Left ventricle myocardium inferior (tissue), 1 donor: ENCODE measurements at regions not wholly inside any gene's neighbourhood (a gene's known extent, or its start where the extent isn't known, plus 50 kb on each side); places are given as distances from the start of the nearest gene placed in this dataset.

Experiments
- DNase-seq: peaks from one replicate; pipeline ENCODE4 v3.0.0-alpha.2; 2020
- H3K27ac ChIP-seq: fragments of 200-600 bp; replicated peaks from 2 replicates; pipeline ENCODE4 v1.8.0; 2021
- H3K27me3 ChIP-seq: fragments of 200-600 bp; 2 replicates; pipeline ENCODE4 v1.8.0; 2021; ENCODE audit warnings: low read depth
- H3K36me3 ChIP-seq: fragments of 200-600 bp; 2 replicates; pipeline ENCODE4 v1.8.0; 2021
- H3K4me1 ChIP-seq: fragments of 200-600 bp; 2 replicates; pipeline ENCODE4 v1.8.0; 2021
- H3K4me3 ChIP-seq: fragments of 200-600 bp; 2 replicates; pipeline ENCODE4 v1.8.0; 2021; ENCODE audit warnings: mild to moderate bottlenecking, moderate library complexity
- H3K9me3 ChIP-seq: fragments of 200-600 bp; replicated peaks from 2 replicates; pipeline ENCODE4 v1.8.0; 2021
- intact Hi-C: fragments of 100-400 bp; cut with micrococcal nuclease; formaldehyde crosslinking; loops from one replicate; pipeline ENCODE4 v1.11.0; 2022
- TF ChIP-seq, protein P1 (sequence below): fragments of 200-600 bp; IDR thresholded peaks from 2 replicates; pipeline ENCODE4 v1.8.0; 2021; ENCODE audit warnings: antibody characterized with exemption, mild to moderate bottlenecking, borderline replicate concordance
- donor health status: DM: no; HTN: yes; CAD: no; lungs with severe emphysema.

DNA sequence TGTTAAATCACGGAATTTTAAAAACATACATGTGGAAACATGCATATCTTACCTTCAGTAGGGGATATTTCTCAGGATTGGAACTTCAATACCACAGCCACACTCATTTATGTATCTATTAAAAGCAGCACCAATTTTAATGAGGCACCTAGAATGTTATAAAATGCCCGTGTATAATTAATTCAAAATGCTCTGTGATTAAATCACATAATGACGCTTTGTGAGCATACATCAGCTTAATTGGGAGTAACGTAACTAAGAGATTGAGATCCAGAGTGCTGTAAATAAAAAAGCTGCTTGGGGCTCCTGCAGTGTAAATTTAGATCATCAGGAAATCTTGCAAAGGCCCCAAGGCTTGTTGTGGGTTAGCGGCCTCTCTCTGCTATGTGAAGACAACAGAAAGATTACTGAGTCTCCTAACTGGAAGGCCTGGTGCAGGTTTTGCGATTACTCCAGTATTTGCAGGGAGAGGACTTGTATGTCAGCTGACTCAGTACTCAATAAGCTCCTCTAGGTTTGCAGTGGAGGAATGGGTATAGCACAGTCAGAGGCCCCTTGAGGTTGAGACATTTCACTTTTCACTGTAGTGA is 195.5 kb upstream of the PHYHIPL start:
- no peak overlapping the region for H3K27ac ChIP-seq
- intact Hi-C loops, result no loop called here

DNA sequence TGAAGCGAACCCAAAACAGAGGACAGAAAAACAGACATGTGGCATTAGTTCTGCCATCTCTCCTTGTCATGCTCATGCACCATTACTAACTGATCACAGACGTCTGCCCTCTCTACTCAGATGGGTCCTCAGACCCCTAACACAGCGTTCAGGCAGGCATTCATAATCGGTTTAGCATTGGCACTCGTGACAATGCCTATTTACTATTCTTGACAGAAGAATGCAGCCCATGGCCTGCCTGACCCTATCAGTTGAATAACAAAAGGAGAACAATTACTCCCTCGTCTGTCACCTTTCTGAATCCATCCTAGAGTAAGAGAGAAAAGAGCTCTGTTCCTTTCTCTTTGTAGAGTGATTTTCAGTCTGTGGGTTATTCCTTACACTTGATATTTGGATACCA is 194.6 kb upstream of the PHYHIPL start:
- H3K4me3 ChIP-seq, result no peak overlapping the region
- H3K27ac ChIP-seq, result no peak overlapping the region
- no peaks in the 10 kb centered on the region for H3K4me1 ChIP-seq
- DNase-seq, result no peak
- no peaks in the 10 kb centered on the region for H3K27me3 ChIP-seq
- intact Hi-C loops, result no loop called here
- TF ChIP-seq, protein P1, sequence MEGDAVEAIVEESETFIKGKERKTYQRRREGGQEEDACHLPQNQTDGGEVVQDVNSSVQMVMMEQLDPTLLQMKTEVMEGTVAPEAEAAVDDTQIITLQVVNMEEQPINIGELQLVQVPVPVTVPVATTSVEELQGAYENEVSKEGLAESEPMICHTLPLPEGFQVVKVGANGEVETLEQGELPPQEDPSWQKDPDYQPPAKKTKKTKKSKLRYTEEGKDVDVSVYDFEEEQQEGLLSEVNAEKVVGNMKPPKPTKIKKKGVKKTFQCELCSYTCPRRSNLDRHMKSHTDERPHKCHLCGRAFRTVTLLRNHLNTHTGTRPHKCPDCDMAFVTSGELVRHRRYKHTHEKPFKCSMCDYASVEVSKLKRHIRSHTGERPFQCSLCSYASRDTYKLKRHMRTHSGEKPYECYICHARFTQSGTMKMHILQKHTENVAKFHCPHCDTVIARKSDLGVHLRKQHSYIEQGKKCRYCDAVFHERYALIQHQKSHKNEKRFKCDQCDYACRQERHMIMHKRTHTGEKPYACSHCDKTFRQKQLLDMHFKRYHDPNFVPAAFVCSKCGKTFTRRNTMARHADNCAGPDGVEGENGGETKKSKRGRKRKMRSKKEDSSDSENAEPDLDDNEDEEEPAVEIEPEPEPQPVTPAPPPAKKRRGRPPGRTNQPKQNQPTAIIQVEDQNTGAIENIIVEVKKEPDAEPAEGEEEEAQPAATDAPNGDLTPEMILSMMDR, result no peak
- H3K9me3 ChIP-seq, result no peaks in the 10 kb centered on the region
- no peaks in the 10 kb centered on the region for H3K36me3 ChIP-seq

More for the DNA sequence above, 195.5 kb upstream of the PHYHIPL start:
- no peak for DNase-seq
- Histone ChIP-seq H3K4me1 (no peaks in the 10 kb centered on the region), H3K4me3 (no peak overlapping the region), H3K9me3 (no peaks in the 10 kb centered on the region), H3K36me3 (no peaks in the 10 kb centered on the region), H3K27me3 (no peaks in the 10 kb centered on the region)
- TF ChIP-seq, protein P1, result no peak

DNA sequence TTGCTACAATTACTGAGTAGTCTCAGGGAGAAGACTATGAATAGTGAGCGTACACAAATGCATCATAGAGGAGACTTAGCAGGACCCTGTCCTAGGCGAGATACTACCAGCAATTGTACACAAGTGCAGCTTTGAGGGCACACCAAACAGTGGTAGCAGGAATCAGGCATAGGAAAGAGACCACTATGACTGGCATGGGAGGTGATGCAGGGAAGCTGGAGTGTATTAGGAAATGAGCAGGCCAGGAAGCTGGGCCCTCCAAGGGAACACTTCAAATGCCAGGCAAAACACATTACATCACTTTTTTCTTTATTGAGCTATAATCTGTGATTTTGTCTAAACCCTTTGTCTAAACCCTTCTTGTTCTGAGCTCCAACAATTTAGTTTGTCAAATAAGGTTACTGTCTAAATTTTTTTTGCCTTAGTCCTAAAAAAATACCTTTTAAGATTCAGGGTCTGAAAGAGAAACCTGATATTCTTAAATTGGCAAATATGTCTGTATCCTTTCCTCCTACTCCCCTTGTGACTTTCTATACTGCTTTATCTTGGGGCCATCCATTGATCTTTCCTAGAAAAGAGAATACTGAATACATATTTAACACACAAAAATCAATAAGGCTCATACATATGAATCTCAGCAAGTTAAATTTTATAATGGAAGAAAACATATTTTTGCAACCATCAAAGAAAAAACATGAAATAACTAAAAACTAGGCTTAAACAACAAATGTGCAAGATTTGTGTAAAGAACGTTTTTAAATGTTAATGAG is 193.8 kb upstream of the PHYHIPL start:
- Histone ChIP-seq H3K9me3 (no peaks in the 10 kb centered on the region), H3K27ac (no peak overlapping the region), H3K36me3 (no peaks in the 10 kb centered on the region), H3K27me3 (no peaks in the 10 kb centered on the region), H3K4me1 (no peaks in the 10 kb centered on the region), H3K4me3 (no peak overlapping the region)
- TF ChIP-seq, protein P1, result no peak
- intact Hi-C loops, result no loop called here
- DNase-seq, result no peak

DNA sequence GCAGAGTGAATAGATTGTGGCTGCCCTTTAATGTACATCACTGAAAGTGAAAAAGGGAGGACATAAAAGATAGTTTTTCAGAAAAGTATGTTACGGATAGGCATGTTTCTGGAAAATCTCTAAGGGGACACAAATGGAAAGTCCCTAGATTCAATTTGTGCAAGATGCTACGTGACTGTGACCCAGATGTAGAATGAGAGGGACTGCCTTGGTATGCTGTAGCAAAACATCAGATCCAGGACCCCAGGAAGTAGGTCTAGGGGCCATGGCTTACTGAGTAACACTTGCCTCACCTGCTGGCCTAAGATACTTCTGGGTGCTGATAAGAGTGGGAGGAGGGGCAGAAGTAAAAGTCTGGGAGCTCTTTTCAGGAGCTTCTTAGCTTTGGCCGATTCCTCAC is 191.2 kb upstream of the PHYHIPL start:
- H3K27me3 ChIP-seq, result no peaks in the 10 kb centered on the region
- peaks cover 12% of the 10 kb centered on the region for H3K9me3 ChIP-seq
- no peak overlapping the region for H3K27ac ChIP-seq
- TF ChIP-seq, protein P1, result no peak
- intact Hi-C loops, result no loop called here
- no peaks in the 10 kb centered on the region for H3K4me1 ChIP-seq
- no peak overlapping the region for H3K4me3 ChIP-seq
- no peaks in the 10 kb centered on the region for H3K36me3 ChIP-seq
- no peak for DNase-seq

DNA sequence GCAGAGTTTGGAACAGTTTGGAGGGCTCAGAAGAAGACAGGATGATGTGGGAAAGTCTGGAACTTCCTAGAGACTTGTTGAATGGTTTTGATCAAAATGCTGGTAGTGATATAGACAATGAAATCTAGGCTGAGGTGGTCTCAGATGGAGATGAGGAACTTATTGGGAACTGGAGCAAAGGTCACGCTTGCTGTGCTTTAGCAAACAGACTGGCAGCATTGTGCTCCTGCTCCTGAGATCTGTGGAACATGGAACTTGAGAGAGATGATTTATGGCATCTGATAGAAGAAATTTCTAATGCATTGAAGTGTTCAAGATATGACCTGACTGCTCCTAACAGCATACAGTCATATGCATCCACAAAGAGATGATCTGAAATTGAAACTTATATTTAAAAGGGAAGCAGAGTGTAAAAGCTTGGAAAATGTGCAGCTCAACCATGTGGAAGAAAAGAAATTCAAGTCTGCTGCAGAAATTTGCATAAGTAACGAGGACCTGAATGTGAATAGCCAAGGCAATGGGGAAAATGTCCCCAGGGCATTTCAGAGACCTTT is 186.9 kb upstream of the PHYHIPL start:
- Histone ChIP-seq H3K27me3 (no peaks in the 10 kb centered on the region), H3K27ac (no peak overlapping the region), H3K4me3 (no peak overlapping the region), H3K9me3 (peaks cover 12% of the 10 kb centered on the region), H3K4me1 (peaks cover 11% of the 10 kb centered on the region), H3K36me3 (no peaks in the 10 kb centered on the region)
- intact Hi-C loops, result no loop called here
- TF ChIP-seq, protein P1, result no peak
- DNase-seq, result no peak
